HG02884 (cell line): ENCODE measurements at regions not wholly inside any gene's neighbourhood (a gene's known extent, or its start where the extent isn't known, plus 50 kb on each side); places are given as distances from the start of the nearest gene placed in this dataset.
"Not testable (repeated sequence)": the region's sequence is repeated elsewhere in the genome, so short reads cannot be mapped to it uniquely, and the experiment has no call there.

Source experiments
- ATAC-seq: cut with Tn5 transposase; IDR thresholded peaks from one replicate; pipeline ENCODE4 v1.9.1; 2021; ENCODE audit warnings: mild to moderate bottlenecking, moderate library complexity; ENCODE audit not compliant: unreplicated experiment

DNA sequence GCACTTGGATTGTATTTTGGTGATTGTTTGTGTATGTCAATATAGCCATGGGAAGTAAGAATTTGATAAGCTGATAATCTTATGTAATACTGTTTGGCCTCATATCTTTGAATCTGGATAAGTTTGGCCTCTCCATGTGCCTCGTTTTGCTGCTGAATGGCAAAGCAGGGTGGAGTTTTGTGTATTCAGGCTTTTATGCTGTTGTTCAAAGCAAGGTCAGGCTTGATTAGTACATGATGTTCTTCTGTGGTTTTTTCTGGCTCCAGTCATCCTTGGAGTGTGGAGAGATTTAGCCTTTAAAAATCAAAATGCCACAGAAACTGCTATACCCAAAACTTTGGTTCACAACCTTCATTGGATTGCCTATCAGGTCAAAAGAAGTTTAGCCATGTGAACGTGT is 728.9 kb upstream of the GJE1 start:
- no peak for ATAC-seq

DNA sequence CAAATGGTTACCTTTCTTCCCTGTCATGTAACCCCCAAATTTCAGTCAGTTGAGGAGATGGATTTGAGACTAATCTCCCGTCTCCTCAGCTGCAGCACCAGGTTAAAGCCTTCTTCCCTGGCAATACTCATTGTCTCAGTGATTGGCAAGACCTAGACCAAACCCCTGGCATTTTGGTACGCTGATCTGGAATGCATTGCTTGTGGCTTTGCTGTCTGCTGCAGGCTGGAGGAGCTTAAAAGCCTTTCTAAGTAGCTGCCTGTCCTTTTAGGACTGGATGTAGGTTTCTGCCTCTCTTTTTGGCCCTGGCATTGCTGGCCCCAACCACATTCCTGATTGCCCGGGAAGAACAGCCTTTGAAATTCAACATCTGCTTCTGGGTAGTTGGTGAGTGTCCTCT is 729.6 kb upstream of the GJE1 start:
- ATAC-seq, result no peak

DNA sequence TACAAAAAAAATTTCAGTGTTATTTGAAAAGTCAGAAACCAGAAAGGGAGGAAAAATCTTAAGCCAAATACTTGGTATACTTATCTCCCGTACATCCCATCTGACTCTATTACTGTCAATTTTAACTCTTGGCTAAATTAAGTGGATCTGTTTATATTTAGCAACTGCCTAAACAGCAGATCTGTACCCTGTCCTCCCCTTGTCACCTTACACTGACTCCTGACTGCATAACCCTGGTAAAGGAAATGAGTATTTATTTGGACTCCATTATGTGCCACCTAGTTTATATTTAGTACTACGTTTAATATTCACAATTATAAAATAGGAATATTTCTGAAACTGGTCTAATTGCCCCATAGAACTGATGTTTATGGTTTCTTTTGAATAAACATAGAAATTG is 730.2 kb upstream of the GJE1 start:
- ATAC-seq, result no peak

DNA sequence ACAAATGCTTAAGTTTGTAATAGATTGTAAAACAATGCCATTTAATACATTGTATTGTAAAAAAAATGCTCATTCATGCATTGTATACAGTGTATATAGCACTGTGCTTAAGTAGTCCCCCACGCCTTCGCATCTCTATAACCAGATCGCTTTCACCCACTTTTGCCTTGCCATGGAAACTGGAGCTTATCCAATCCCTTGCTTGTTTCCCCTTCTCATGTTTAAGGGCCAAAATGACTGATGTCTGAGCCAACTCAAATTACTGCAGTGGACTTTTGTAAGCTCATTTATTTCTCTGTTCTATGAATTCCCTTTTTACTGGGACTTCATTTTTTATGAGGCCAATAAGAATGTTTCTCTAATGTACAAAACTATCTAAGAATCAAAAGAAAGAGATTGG is 730.9 kb upstream of the GJE1 start:
- ATAC-seq, result no peak

DNA sequence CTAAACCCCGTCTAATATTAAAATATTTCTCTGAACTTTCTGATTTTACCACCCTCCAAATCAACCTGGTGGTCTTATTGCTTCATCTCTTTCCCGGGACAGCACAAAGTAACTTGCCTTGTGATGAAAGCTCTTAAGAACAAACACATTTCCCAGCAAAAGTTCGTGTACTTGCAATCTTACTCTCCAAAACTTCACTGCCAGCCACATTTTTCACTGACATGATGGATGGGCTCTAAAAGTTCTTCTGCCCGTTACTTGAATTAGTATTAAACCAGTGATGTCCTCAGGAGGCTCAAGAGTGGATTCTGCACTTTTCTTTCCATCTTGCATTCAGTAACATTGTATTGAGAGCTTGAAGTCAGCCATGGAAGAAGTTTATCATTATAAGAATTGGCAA is 731.6 kb upstream of the GJE1 start:
- no peak for ATAC-seq

DNA sequence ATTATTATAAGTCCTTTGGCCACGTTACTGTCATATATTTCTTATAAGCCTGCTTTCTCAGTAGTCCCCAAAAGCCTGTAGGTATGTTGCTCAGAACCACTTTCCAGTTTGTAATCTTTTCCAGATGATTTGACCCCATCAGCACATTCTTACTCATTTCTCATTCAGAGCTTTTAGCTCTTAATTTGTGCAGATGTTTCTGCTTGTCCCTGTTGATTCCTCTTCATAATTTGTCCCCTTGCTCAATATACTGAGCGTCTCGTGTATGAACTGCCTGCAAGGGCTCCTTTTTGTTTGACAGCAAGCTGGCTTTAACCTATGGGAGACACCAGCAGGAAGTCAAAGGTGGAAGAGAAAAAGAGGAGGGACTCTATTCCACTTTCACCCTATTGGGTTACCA is 733.8 kb upstream of the GJE1 start:
- no peak for ATAC-seq

DNA sequence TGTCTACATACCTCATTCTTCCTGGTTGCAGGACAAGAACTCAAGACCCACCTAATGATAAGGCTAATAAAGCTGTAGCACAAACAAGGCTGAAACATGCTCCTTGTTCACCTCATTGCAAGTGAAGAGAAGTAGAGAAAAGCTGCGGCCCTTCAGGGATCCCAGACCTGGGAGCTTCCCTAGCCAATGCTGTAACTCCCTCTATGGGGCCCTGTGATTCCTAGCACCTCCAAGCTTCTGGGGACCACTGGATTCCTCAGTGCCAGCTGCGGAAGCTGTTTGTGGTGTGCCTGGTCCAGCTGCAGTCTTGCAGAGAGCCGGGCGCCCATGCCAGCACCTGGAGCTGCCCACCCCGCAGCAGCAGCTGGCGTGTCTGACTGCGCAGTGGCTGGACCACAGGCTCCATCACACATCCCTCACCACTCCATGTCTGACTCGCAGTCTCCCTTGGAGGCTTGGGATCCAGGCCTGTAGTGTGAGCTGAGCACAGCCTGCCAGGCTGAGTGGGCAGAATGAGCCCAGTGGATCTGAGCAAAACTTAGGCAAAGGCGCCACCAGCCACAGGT is 737.2 kb upstream of the GJE1 start:
- no peak for ATAC-seq

DNA sequence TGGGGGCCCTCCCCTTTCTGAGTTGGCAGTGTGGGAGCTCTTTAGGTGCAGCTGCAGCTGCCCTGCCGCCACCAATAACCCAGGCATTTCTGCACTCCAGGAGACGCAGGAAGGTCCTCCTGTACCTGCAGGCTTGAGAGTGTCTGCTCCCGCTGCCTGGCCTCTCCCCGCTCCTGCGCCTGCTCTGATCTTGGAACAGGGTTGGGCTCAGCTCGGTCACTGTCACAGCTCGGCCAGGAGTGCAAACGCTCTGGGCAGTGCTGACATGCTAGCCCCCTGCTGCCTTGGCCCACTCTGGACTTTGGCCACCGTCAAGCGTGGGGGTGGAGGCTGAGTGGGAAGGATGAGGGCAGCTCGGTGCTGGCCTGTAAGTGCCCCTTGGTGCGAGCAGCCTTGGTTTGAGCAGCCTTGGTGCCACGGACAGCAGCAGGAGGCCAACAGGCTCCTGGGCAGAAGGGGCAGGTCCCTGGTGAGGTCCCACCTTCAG is 738.1 kb upstream of the GJE1 start:
- no peak for ATAC-seq

DNA sequence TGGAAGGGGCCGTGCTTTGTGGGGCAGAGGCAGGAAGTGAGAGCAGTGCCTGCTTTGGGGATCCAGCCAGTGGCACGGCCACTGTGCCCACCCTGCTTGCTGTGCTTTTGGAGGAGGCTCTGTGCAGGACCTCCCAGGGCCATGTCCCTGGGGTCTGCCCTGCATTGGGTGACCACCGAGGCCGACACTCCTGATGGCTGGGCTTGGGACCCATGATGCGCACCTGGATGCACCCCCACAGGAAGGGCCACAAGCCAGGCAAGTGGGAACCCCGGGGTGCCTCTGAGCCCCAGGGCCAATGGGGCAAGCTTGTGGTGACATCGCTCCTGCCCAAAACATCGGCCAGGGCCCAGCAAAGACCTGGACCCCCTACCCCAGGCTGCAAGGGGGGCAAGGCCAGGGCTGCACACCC is 738.6 kb upstream of the GJE1 start:
- ATAC-seq, result no peak

DNA sequence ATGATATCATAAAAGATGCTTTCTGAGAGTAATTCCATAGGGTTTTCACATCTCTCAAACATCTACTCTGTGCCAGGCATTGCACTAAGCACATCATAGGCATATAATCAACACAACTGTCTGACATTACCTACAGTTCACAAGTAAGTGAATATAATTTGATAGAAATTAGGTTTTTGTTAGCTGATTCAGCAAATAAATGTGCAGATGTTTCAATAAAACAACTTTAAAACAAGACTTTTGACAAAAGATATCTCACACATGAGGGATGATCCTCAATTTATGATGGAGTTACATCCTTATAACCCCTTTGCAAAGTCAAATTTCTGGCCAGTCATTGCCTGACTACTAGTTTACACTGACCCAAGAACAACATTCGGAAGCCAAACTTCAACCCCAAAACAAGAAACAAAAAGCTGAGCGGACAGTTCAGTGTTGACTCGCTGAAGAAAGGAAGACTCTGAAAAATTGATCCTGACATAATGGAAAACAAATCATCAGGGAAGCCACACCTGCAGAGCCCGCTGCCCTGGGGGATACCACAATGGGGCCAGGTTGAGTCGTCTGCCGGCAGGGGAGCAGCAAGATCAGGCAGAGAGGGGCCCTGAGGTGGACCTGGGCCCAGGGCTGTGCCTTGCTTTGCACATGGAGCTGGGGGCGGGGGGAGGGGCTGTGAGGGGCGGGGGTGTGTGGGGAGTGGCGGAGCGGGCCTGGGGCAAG is 739.2 kb upstream of the GJE1 start:
- no peak for ATAC-seq

DNA sequence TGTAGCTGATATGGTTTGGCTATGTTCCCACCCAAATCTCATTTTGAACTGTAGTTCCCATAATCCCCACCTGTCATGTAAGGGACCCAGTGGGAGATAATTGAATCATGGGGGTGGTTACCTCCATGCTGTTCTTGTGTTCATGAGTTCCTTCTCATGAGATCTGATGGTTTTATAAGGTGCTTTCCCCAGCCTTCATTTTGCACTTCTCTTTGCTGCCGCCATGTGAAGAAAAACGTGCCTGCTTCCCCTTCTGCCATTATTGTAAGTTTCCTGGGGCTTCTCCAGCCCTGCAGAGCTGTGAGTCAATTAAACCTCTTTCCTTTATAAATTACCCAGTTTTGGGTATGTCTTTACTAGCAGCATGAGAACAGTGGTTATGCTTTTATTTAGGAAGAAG is 741.6 kb upstream of the GJE1 start:
- ATAC-seq, result not testable (repeated sequence)

DNA sequence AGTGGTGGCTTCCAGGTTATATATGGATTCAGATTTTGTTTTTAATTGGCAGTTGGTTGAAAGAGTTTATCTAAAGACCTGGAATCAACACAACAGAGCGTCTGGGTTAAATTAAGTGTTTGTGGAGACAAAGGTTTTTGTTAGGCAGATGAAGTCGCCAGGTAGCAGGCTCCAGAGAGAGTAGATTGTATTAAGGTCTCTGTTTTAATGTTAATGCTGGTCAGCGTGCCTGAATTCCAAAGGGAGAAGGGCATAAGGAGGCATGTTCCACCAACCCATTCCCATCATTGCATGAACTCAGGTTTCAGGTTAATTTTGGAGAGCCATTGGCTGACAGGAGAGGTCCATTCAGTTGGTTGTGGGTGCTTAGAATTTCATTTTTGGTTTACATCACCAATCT is 744.1 kb upstream of the GJE1 start:
- ATAC-seq, result no peak

DNA sequence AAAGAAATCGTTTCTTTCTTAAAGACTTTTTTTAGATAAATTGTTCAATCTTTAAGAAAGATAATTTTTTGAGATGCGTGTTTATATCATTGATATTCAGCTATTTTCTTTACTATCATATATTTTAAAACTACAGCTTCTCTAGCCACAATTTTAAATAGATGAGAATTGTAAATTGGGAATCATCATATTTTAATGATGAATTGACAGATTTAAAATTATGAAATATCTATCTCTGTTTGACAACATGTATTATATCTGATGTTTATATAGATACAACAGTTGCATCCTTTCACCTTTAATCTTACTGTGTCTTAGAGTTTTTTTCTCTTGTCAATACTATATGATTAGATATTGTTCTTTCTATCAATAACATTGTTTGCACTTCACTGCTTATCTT is 762.3 kb upstream of the GJE1 start:
- ATAC-seq, result no peak

DNA sequence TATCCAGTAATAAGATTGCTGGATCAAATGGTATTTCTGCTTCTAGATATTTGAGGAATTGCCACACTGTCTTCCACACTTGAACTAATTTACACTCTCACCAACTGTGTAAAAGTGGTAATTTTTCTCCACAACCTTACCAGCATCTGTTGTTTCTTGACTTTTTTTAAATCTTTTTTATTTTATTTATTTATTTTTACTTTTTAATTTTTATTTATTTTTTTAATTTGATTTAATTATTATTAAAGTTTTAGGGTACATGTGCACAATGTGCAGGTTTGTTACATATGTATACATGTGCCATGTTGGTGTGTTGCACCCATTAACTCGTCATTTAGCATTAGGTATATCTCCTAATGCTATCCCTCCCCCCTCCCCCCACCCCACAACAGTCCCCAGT is 765.9 kb upstream of the GJE1 start:
- not testable (repeated sequence) for ATAC-seq

DNA sequence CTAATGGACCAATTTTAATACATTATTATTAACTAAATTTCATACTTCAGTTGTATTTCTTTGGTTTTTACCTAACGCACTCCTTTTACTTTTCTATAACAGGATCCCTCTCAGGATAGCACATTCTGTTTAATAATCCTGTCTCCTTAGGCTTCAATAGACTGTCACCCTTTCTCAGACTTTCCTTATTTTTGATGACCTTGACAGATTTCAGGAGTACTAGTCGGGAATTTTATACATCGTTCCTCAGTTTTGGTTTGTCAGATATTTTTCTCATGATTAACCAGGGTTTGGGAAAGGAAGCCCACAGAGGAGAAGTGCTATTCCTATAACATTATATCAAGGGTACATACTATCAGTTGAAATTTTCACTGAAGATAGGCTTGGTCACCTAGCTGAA is 768.0 kb upstream of the GJE1 start:
- no peak for ATAC-seq

DNA sequence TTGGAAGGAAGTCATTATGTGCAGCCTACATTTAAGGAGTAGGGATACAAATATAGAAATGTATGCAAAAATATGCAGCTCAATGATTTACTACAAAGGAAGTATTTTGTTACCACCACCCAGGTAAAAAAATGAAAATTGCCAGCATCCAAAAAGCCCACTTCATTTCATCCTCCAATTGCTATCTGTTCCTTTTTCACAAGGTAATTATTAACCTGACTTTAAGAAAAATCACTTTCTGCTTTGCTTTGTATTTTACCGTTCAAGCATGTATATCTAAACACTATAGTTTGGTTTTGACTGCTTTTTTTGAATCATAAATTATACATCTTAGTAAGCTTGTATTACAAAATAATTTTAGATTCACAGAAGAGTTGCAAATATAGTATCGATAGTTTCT is 768.5 kb upstream of the GJE1 start:
- no peak for ATAC-seq

DNA sequence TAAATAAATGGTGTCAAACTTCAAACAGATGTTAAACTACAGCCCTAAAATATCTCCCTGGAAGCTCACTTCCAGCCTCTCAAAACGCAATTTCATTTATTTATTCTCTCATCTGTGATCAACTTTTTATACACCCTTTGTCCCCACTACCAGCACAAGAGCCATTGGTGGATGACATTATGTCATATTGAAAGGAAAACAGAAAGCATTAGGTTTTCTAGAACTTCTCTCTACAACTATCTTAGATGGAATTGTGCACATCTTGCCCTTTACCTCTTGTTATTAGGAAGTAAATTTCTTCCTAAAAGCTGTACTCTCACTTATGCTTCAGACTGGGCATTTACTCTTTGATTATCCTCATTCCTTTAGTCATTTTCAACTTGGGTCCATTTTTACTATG is 771.2 kb upstream of the GJE1 start:
- ATAC-seq, result no peak

DNA sequence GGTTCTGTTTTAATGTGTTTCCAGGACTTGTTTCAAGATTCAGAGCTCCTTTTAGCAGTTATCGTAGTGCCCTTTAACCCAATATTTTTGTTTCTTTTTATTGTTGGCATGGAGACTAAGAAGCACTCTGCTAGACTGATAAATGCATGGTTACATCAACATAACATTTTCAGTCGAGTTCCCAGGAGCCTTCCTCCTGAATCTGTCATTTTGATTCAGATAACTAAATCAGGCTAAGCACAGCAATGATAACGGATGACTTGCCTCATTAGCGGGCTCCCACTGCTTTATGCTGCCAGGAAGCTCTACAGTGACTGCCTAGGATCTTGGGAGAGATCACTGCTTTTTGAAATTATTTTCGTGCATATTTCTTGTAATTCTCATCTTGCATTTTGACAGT is 772.8 kb upstream of the GJE1 start:
- ATAC-seq, result no peak

DNA sequence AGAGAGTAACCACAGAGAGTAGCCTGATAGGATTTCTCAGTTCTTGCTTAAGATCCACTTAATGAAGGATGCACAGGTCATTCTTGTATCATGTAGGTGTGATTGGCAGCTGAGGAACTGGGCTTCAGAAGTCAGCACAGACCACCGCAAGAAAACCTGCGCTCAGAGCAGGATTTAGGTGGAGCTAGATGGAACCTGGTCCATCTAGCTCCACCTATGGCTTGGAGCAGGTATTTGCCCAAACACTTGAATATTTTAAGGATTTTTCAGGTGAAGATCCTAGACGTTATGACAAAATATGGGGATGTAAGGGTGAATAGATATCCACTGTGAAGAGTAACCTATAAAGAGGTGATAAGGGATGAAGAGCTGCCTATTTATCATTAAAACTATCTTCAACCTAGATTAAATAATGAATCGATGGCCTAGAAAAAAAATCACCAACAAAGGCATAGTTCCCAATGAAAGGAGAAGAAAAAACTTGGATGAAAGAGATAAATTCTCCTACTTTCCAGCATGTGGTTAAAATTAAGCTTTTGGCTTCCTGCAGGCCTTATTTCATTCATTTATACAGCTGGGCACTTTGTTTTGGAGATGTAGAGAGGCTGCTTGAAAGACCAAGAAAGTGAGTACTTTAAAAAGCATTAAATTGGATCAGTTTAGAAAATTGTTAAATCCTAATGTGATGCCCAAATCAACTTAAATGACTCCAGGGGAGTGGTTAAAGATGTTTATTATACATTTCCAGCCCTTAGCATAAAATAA is 778.4 kb upstream of the GJE1 start:
- ATAC-seq, result no peak

DNA sequence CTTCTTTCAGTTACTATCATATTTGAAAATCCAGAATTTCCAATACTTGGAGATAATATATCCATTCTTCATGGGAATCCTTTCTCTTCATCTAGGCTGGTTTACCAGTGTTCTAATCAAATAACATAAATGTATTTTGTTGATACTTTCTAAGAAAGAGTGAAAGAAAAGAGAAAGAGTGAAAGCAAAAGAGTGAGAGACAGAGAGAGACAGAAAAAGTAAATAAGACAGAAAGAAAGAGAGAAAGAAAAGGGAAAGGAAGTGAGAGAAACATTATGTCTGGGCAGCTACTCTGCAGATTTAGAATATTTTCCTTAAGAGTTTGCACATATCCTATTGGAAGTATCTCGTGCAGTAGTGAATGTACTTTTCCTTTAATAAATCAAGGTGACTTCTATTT is 781.0 kb upstream of the GJE1 start:
- ATAC-seq, result no peak

DNA sequence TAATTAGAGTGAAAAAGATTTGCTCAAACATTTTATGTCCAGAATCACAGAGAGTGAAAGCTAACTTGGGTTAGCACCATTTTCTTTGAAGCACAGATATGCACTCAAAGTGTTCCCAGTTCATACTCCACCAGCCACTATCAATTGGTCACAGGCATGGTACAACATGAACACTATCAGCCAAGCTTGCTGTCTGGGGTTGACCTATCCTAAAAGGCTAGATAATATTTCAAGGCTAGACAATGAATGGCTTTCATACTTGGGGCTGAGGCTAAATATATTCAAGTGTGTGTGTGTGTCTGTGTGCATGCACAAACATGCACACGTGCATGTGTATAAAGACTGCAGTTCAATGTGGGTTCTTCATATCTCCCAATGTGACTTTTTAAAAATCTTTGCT is 783.0 kb upstream of the GJE1 start:
- no peak for ATAC-seq

DNA sequence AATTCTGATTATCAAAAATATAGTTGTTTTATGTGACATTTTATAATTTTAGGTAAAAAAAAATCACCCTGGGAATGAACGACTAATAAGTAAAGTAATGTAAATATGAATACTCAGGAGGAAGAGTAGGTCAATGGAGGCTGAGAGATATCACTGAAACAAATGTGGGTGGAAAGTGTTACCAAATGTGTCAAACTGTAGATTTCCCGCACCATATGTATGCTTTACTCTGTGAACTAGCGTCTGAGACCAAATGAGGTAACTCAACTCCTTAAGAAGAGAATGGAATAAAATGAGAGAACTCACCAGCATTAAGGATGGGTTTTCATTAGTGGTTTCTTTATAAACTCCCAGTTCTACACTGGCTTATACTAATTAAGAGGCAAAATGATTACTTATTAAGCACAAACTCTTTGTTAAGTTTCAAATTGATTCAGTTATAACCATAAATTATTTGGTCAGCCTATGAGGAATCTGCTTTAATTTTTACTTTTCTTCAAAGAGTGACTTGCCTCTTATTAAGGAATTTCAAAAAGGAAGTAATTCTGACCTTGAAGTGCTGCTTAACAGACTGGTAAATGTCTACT is 784.7 kb upstream of the GJE1 start:
- no peak for ATAC-seq
